ENCODE measurements at regions not wholly inside any gene's neighbourhood (a gene's known extent, or its start where the extent isn't known, plus 50 kb on each side); places are given as distances from the start of the nearest gene placed in this dataset.

DNA sequence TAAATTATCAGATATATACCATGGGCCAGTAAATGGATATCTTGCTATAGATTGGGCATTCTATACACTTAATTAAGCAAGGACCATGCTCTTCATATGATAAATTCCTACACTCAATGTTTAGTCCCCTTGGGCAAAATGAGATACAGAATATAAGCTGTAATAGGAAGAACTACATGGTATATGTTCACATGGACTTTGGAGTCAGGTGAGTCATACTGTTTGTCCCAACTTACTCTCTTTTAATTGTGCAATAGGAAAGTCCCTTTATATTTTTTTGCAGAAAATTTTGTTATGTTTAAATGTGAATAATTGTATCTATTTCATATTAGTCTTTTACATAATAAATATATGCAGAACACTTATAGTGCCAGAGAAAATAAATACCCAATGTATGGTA is 820.2 kb upstream of the ADAMTS5 start:
- CTCF ChIA-PET, result no interaction called here
- no peak for DNase-seq
- no peak overlapping the region for H3K27ac Mint-ChIP-seq (ENCODE audit: unreplicated experiment)
- no TSS peak for BruUV-seq (replicated peaks)
- intact Hi-C loops (cut with micrococcal nuclease; ENCODE audit: unreplicated experiment), result no loop called here
- H3K4me3 Mint-ChIP-seq (ENCODE audit: low read depth, unreplicated experiment), result no peak overlapping the region
- H3K9me3 Mint-ChIP-seq (ENCODE audit: low read depth, unreplicated experiment), result peaks cover 6% of the 10 kb centered on the region
- no peaks in the 10 kb centered on the region for H3K36me3 Mint-ChIP-seq (ENCODE audit: insufficient read depth, unreplicated experiment)
- TF ChIP-seq, protein P1, sequence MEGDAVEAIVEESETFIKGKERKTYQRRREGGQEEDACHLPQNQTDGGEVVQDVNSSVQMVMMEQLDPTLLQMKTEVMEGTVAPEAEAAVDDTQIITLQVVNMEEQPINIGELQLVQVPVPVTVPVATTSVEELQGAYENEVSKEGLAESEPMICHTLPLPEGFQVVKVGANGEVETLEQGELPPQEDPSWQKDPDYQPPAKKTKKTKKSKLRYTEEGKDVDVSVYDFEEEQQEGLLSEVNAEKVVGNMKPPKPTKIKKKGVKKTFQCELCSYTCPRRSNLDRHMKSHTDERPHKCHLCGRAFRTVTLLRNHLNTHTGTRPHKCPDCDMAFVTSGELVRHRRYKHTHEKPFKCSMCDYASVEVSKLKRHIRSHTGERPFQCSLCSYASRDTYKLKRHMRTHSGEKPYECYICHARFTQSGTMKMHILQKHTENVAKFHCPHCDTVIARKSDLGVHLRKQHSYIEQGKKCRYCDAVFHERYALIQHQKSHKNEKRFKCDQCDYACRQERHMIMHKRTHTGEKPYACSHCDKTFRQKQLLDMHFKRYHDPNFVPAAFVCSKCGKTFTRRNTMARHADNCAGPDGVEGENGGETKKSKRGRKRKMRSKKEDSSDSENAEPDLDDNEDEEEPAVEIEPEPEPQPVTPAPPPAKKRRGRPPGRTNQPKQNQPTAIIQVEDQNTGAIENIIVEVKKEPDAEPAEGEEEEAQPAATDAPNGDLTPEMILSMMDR (IDR thresholded peaks at IDR 0.05; ENCODE audit: unreplicated experiment), result no peak
- no peaks in the 10 kb centered on the region for H3K27me3 Mint-ChIP-seq (ENCODE audit: unreplicated experiment)
- H3K4me1 Mint-ChIP-seq (ENCODE audit: low read depth, unreplicated experiment), result peaks cover 12% of the 10 kb centered on the region

DNA sequence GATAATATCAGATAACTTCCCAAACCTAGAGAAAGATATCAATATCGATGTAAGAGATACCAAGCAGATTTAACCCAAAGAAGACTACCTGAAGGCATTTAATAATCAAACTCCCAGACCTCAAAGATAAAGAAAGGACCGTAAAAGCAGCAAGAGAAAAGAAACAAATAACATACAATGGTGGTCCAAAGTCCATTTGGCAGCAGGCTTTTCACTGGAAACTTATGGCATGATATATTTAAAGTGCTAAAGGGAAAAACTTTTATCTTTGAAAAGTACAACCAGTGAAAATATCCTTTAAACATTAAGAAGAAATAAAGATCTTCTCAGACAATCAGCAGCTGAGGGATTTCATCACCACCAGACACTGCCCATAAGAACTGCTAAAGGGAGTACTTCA is 812.7 kb upstream of the ADAMTS5 start:
- no peak overlapping the region for H3K4me3 Mint-ChIP-seq (ENCODE audit: low read depth, unreplicated experiment)
- DNase-seq, result no peak
- peaks cover 17% of the 10 kb centered on the region for H3K4me1 Mint-ChIP-seq (ENCODE audit: low read depth, unreplicated experiment)
- no peak overlapping the region for H3K27ac Mint-ChIP-seq (ENCODE audit: unreplicated experiment)
- no peaks in the 10 kb centered on the region for H3K27me3 Mint-ChIP-seq (ENCODE audit: unreplicated experiment)
- BruUV-seq (replicated peaks), result no TSS peak
- CTCF ChIA-PET, result no interaction called here
- no peaks in the 10 kb centered on the region for H3K36me3 Mint-ChIP-seq (ENCODE audit: insufficient read depth, unreplicated experiment)
- TF ChIP-seq, protein P1 (IDR thresholded peaks at IDR 0.05; ENCODE audit: unreplicated experiment), result no peak
- intact Hi-C loops (cut with micrococcal nuclease; ENCODE audit: unreplicated experiment), result no loop called here
- no peaks in the 10 kb centered on the region for H3K9me3 Mint-ChIP-seq (ENCODE audit: low read depth, unreplicated experiment)

DNA sequence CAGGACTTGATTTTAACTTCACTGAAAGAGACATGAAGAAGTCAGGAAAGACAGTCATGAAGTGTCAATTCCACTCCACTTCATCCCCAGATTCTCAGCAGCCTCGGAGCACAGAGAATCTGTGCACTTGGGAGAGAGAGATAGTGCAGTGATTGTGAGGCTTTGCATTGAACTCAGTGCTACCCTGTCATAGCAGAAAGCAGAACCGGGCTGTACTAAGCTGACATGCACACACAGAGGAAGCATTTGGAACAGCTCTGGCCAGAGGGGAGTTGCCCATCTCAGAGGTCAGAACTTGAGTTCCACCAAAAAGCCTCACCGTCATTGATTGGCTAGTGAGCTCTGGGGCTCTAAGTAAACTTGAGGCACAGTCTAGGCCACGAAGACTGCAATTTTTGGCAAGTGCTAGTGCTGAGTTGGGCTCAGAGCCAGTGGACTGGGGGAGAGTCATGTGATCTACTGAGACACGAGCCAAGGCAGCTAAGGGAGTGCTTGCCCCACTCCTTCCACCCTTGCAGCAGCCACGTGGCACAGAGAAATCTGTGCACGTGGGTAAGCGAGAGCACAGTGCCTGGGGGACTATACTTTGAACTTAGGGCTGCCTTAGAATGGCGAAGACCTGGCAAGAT is 810.2 kb upstream of the ADAMTS5 start:
- no peak for DNase-seq
- Mint-ChIP-seq H3K4me3 (ENCODE audit: low read depth, unreplicated experiment) (no peak overlapping the region), H3K36me3 (ENCODE audit: insufficient read depth, unreplicated experiment) (no peaks in the 10 kb centered on the region), H3K9me3 (ENCODE audit: low read depth, unreplicated experiment) (no peaks in the 10 kb centered on the region), H3K27ac (ENCODE audit: unreplicated experiment) (no peak overlapping the region), H3K27me3 (ENCODE audit: unreplicated experiment) (no peaks in the 10 kb centered on the region), H3K4me1 (ENCODE audit: low read depth, unreplicated experiment) (peaks cover 17% of the 10 kb centered on the region)
- CTCF ChIA-PET, result no interaction called here
- no TSS peak for BruUV-seq (replicated peaks)
- TF ChIP-seq, protein P1 (IDR thresholded peaks at IDR 0.05; ENCODE audit: unreplicated experiment), result no peak
- intact Hi-C loops (cut with micrococcal nuclease; ENCODE audit: unreplicated experiment), result no loop called here

DNA sequence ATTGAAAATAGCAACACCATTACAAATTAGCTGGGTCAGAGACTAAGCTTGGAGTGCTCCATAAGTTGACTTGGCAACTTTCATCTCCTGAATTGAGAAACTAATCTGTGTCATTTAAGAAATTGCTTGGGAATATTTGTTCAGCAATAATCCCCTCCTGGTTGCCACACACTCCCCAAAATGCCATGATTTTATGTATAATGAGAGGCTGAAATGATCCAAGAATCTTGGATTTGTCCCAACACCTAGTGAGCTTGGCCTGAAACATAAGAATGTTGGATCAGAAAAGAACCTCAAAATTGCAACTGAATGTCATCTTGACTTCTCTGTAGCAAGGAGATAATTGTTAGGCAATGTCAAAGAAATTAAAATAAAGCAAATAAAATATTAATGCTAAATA is 805.9 kb upstream of the ADAMTS5 start:
- CTCF ChIA-PET, result interaction anchor here (0.6 kb wide), 1 partner anchor 778 kb away, joined by 3 read pairs; no protein-coding TSS in a partner anchor

More for the DNA sequence above, 805.9 kb upstream of the ADAMTS5 start:
- BruUV-seq (replicated peaks), result no TSS peak
- no peaks in the 10 kb centered on the region for H3K36me3 Mint-ChIP-seq (ENCODE audit: insufficient read depth, unreplicated experiment)
- TF ChIP-seq, protein P1 (IDR thresholded peaks at IDR 0.05; ENCODE audit: unreplicated experiment), result no peak
- no peaks in the 10 kb centered on the region for H3K9me3 Mint-ChIP-seq (ENCODE audit: low read depth, unreplicated experiment)
- no peaks in the 10 kb centered on the region for H3K27me3 Mint-ChIP-seq (ENCODE audit: unreplicated experiment)
- H3K27ac Mint-ChIP-seq (ENCODE audit: unreplicated experiment), result no peak overlapping the region
- H3K4me3 Mint-ChIP-seq (ENCODE audit: low read depth, unreplicated experiment), result no peak overlapping the region
- no peak for DNase-seq
- H3K4me1 Mint-ChIP-seq (ENCODE audit: low read depth, unreplicated experiment), result peaks cover 8% of the 10 kb centered on the region
- intact Hi-C loops (cut with micrococcal nuclease; ENCODE audit: unreplicated experiment), result no loop called here
